Nephron (organoid): ENCODE measurements at regions not wholly inside any gene's neighbourhood (a gene's known extent, or its start where the extent isn't known, plus 50 kb on each side); places are given as distances from the start of the nearest gene placed in this dataset.

Experiments used
- H3K27ac Mint-ChIP-seq, 3 experiments: 2 replicates each; pipeline ENCODE4 v1.8.0; 2020; ENCODE audit warnings: mixed read lengths in 3 of 3, mild to moderate bottlenecking in 2 of 3, moderate library complexity in 1 of 3
- H3K27me3 Mint-ChIP-seq: 2 replicates; pipeline ENCODE4 v1.8.0; 2021; ENCODE audit warnings: low read depth, mild to moderate bottlenecking, moderate library complexity, mixed read lengths
- H3K36me3 Mint-ChIP-seq: 2 replicates; pipeline ENCODE4 v1.8.0; 2020; ENCODE audit warnings: low read depth, mixed read lengths
- H3K4me1 Mint-ChIP-seq: 2 replicates; pipeline ENCODE4 v1.8.0; 2020; ENCODE audit warnings: mixed read lengths
- H3K4me3 Mint-ChIP-seq, 3 experiments: 2 replicates each; pipeline ENCODE4 v1.8.0; 2020; ENCODE audit warnings: mild to moderate bottlenecking in 3 of 3, mixed read lengths in 3 of 3, moderate library complexity in 2 of 3
- H3K9me3 Mint-ChIP-seq: 2 replicates; pipeline ENCODE4 v1.8.0; 2020; ENCODE audit warnings: mixed read lengths
- CTCF ChIP-seq, 3 experiments: fragments of 200-600 bp; sonication (generic); IDR thresholded peaks; one replicate each; pipeline ENCODE4 v1.5.0; 2021; ENCODE audit warnings: antibody characterized with exemption in 3 of 3; ENCODE audit not compliant: unreplicated experiment in 3 of 3

- Mint-ChIP-seq H3K36me3 (no peaks in the 10 kb centered on the region), H3K27me3 (no peaks in the 10 kb centered on the region), H3K9me3 (no peaks in the 10 kb centered on the region), H3K4me1 (peaks cover 33% of the 10 kb centered on the region), H3K4me3 (no peak overlapping the region), H3K27ac (peak overlapping the region in 2 of 3 experiments; percentile 70 to 74)
- no peak for TF ChIP-seq CTCF (IDR thresholded peaks at IDR 0.05; ENCODE audit: unreplicated experiment in 3 of 3)
These were observed 125.9 kb upstream of the ADAMTSL1 start for GRCh38 chr9:18348083-18348475.

- Mint-ChIP-seq H3K4me1 (peaks cover 33% of the 10 kb centered on the region), H3K4me3 (no peak overlapping the region), H3K27ac (peak overlapping the region; percentile 60 to 81 (median 67)), H3K36me3 (no peaks in the 10 kb centered on the region), H3K9me3 (no peaks in the 10 kb centered on the region), H3K27me3 (no peaks in the 10 kb centered on the region)
- TF ChIP-seq CTCF (IDR thresholded peaks at IDR 0.05; ENCODE audit: unreplicated experiment in 3 of 3), result no peak
These were observed 124.4 kb upstream of the ADAMTSL1 start for GRCh38 chr9:18349530-18349929.

GRCh38 chr9:18350036-18350435, 123.9 kb upstream of the ADAMTSL1 start:
- Mint-ChIP-seq H3K9me3 (no peaks in the 10 kb centered on the region), H3K4me3 (no peak overlapping the region), H3K36me3 (no peaks in the 10 kb centered on the region), H3K27ac (peak overlapping the region; percentile 60 to 81 (median 67)), H3K4me1 (peaks cover 33% of the 10 kb centered on the region), H3K27me3 (peaks cover 3% of the 10 kb centered on the region)
- no peak for TF ChIP-seq CTCF (IDR thresholded peaks at IDR 0.05; ENCODE audit: unreplicated experiment in 3 of 3)

GRCh38 chr9:18350995-18351595, 122.9 kb upstream of the ADAMTSL1 start:
- Mint-ChIP-seq H3K27me3 (peaks cover 3% of the 10 kb centered on the region), H3K9me3 (no peaks in the 10 kb centered on the region), H3K4me1 (peaks cover 33% of the 10 kb centered on the region)

GRCh38 chr9:18352711-18353110, 121.2 kb upstream of the ADAMTSL1 start:
- peak overlapping the region; percentile 2 to 77 (median 25) for H3K27ac Mint-ChIP-seq
- no peak for TF ChIP-seq CTCF (IDR thresholded peaks at IDR 0.05; ENCODE audit: unreplicated experiment in 3 of 3)
- no peaks in the 10 kb centered on the region for H3K36me3 Mint-ChIP-seq
- no peaks in the 10 kb centered on the region for H3K9me3 Mint-ChIP-seq
- H3K4me3 Mint-ChIP-seq, result no peak overlapping the region
- H3K27me3 Mint-ChIP-seq, result peaks cover 3% of the 10 kb centered on the region
- H3K4me1 Mint-ChIP-seq, result peaks cover 24% of the 10 kb centered on the region

More at GRCh38 chr9:18350995-18351595, 122.9 kb upstream of the ADAMTSL1 start:
- H3K36me3 Mint-ChIP-seq, result no peaks in the 10 kb centered on the region
- TF ChIP-seq CTCF (IDR thresholded peaks at IDR 0.05; ENCODE audit: unreplicated experiment in 3 of 3), result no peak
- no peak overlapping the region for H3K4me3 Mint-ChIP-seq
- H3K27ac Mint-ChIP-seq, result peak overlapping the region in 2 of 3 experiments; percentile 3 to 60

- Mint-ChIP-seq H3K36me3 (no peaks in the 10 kb centered on the region), H3K27me3 (peaks cover 3% of the 10 kb centered on the region), H3K27ac (no peak overlapping the region), H3K9me3 (no peaks in the 10 kb centered on the region), H3K4me1 (peaks cover 17% of the 10 kb centered on the region), H3K4me3 (no peak overlapping the region)
- no peak for TF ChIP-seq CTCF (IDR thresholded peaks at IDR 0.05; ENCODE audit: unreplicated experiment in 3 of 3)
These were observed 120.5 kb upstream of the ADAMTSL1 start for GRCh38 chr9:18353473-18353872.
